OCI-LY1 (cell line): ENCODE measurements at regions not wholly inside any gene's neighbourhood (a gene's known extent, or its start where the extent isn't known, plus 50 kb on each side); places are given as distances from the start of the nearest gene placed in this dataset.

Experiments
- CTCF ChIP-seq: fragments of 200-600 bp; sonication (generic), shearing (Covaris generic); IDR thresholded peaks from 2 replicates; pipeline ENCODE4 v1.5.1; 2017; ENCODE audit warnings: mild to moderate bottlenecking, antibody characterized with exemption, low read length, moderate library complexity, mixed read lengths
- EZH2 ChIP-seq: fragments of 200-600 bp; sonication (generic), shearing (Covaris generic); IDR thresholded peaks from 2 replicates; pipeline ENCODE4 v1.8.0; 2017; ENCODE audit warnings: borderline replicate concordance, mixed run types, mild to moderate bottlenecking, antibody characterized with exemption, low read length, moderate library complexity, mixed read lengths

- TF ChIP-seq CTCF: no peak
- no peak for TF ChIP-seq EZH2
These were observed 321.6 kb upstream of the ITGA1 start for GRCh38 chr5:52466113-52466512.
